Kidney epithelial cell (primary cell): ENCODE measurements at regions not wholly inside any gene's neighbourhood (a gene's known extent, or its start where the extent isn't known, plus 50 kb on each side); places are given as distances from the start of the nearest gene placed in this dataset.
"Not testable (repeated sequence)": the region's sequence is repeated elsewhere in the genome, so short reads cannot be mapped to it uniquely, and the experiment has no call there.

Experiments
- DNase-seq: peaks from one replicate; pipeline ENCODE4 v3.0.0-alpha.2; 2010; ENCODE audit warnings: low read depth
- H3K27me3 ChIP-seq: 2 replicates; pipeline ENCODE4 v1.6.0; 2011; ENCODE audit warnings: low read length; ENCODE audit not compliant: control insufficient read depth, insufficient read depth
- H3K36me3 ChIP-seq: 2 replicates; pipeline ENCODE4 v1.5.1; 2011; ENCODE audit warnings: low read length; ENCODE audit not compliant: control insufficient read depth, insufficient read depth
- H3K4me3 ChIP-seq: 2 replicates; pipeline ENCODE4 v1.5.1; 2011; ENCODE audit warnings: low read depth, mild to moderate bottlenecking, control low read depth, low read length
- CTCF ChIP-seq: IDR thresholded peaks from 2 replicates; pipeline ENCODE4 v1.5.1; 2011; ENCODE audit warnings: mild to moderate bottlenecking, moderate library complexity, low read length, control low read depth, inconsistent platforms; ENCODE audit not compliant: insufficient read depth, poor library complexity, severe bottlenecking

- H3K4me3 ChIP-seq, result no peak overlapping the region
- no peaks in the 10 kb centered on the region for H3K36me3 ChIP-seq
- no peak for TF ChIP-seq CTCF
- no peak for DNase-seq
- H3K27me3 ChIP-seq, result no peaks in the 10 kb centered on the region
These were observed 540.4 kb upstream of the ZNF804A start for GRCh38 chr2:184057910-184058309.

- H3K27me3 ChIP-seq, H3K36me3 ChIP-seq, H3K4me3 ChIP-seq, DNase-seq: not testable (repeated sequence)
These were observed 538.1 kb upstream of the ZNF804A start for GRCh38 chr2:184060268-184060667.

GRCh38 chr2:184067502-184067901, 530.8 kb upstream of the ZNF804A start:
- no peak overlapping the region for H3K4me3 ChIP-seq
- no peaks in the 10 kb centered on the region for H3K27me3 ChIP-seq
- no peak for DNase-seq
- TF ChIP-seq CTCF, result peak; percentile 3
- no peaks in the 10 kb centered on the region for H3K36me3 ChIP-seq

- Histone ChIP-seq H3K36me3 (no peaks in the 10 kb centered on the region), H3K27me3 (no peaks in the 10 kb centered on the region), H3K4me3 (no peak overlapping the region)
- TF ChIP-seq CTCF, result no peak
- DNase-seq, result no peak
These were observed 525.9 kb upstream of the ZNF804A start for GRCh38 chr2:184072470-184072869.

- no peak for DNase-seq
- H3K27me3 ChIP-seq, result no peaks in the 10 kb centered on the region
- no peak for TF ChIP-seq CTCF
- no peak overlapping the region for H3K4me3 ChIP-seq
- no peaks in the 10 kb centered on the region for H3K36me3 ChIP-seq
These were observed 519.8 kb upstream of the ZNF804A start for GRCh38 chr2:184078496-184078895.

GRCh38 chr2:184091456-184091855, 506.9 kb upstream of the ZNF804A start:
- Histone ChIP-seq H3K4me3 (no peak overlapping the region), H3K27me3 (no peaks in the 10 kb centered on the region), H3K36me3 (no peaks in the 10 kb centered on the region)
- DNase-seq, result no peak
- no peak for TF ChIP-seq CTCF
